ENCODE measurements at regions not wholly inside any gene's neighbourhood (a gene's known extent, or its start where the extent isn't known, plus 50 kb on each side); places are given as distances from the start of the nearest gene placed in this dataset.

- no peak for TF ChIP-seq ZNF462 (CRISPR knock-in tag; IDR thresholded peaks at IDR 0.05)
- TF ChIP-seq EZH2 (IDR thresholded peaks at IDR 0.05; ENCODE audit: low read depth, unreplicated experiment), result no peak
- no peak for TF ChIP-seq ZNF114 (CRISPR knock-in tag; IDR thresholded peaks at IDR 0.05)
- no peak for TF ChIP-seq POLR2AphosphoS5 (IDR thresholded peaks at IDR 0.05; ENCODE audit: low read depth)
- TF ChIP-seq STAT1 (IDR thresholded peaks at IDR 0.05; ENCODE audit: unreplicated experiment), result no peak
Measured at GRCh38 chr11:70854901-70855556, 397.3 kb downstream of the SHANK2 start (continued).

GRCh38 chr11:70857894-70858293 is 394.5 kb downstream of the SHANK2 start:
- H3K36me3 Mint-ChIP-seq (ENCODE audit: low read depth), result peaks cover 3% of the 10 kb centered on the region; the same call in 2 of the 3 replicates
- Histone ChIP-seq H3K27ac (ENCODE audit: low read depth) (no peak overlapping the region), H3F3A (replicated peaks; ENCODE audit: low read depth) (no peaks in the 10 kb centered on the region), H3K79me2 (replicated peaks; ENCODE audit: insufficient read depth) (no peaks in the 10 kb centered on the region), H3K4me1 (ENCODE audit: insufficient read depth) (no peaks in the 10 kb centered on the region), H2AFZ (no peak overlapping the region), H4K20me1 (replicated peaks; ENCODE audit: insufficient read depth) (peaks cover 21% of the 10 kb centered on the region), H3K4me2 (no peak overlapping the region), H3K9me2 (ENCODE audit: insufficient read depth) (peaks cover 6% of the 10 kb centered on the region; the same call in 1 of the 2 replicates), H3K27me3 (ENCODE audit: insufficient read depth) (no peaks in the 10 kb centered on the region), H3K4me3 (no peak overlapping the region), H3K36me3 (ENCODE audit: insufficient read depth) (no peaks in the 10 kb centered on the region)
- ATAC-seq, result no peak
- DNase-seq (ENCODE audit: low spot score), result no peak
- no peaks in the 10 kb centered on the region; the same call in 2 of the 3 replicates for H3K9me3 Mint-ChIP-seq
- no peak overlapping the region for H3K4me3 Mint-ChIP-seq
- H3K27me3 Mint-ChIP-seq (ENCODE audit: insufficient read depth, low read depth, poor library complexity), result peaks cover 21% of the 10 kb centered on the region
- H3K4me1 Mint-ChIP-seq, result peaks cover 16% of the 10 kb centered on the region
- no peak overlapping the region for H3K27ac Mint-ChIP-seq
- TF ChIP-seq JUNB (IDR thresholded peaks at IDR 0.05; ENCODE audit: unreplicated experiment), result no peak
- no peak for TF ChIP-seq CREB1 (CRISPR knock-in tag; IDR thresholded peaks at IDR 0.05; ENCODE audit: low read depth)
- TF ChIP-seq ZNF331 (CRISPR knock-in tag; IDR thresholded peaks at IDR 0.05; ENCODE audit: low read depth), result no peak
- no peak for TF ChIP-seq EZH2phosphoT487 (IDR thresholded peaks at IDR 0.05; ENCODE audit: unreplicated experiment)
- no peak for TF ChIP-seq STAT1 (IDR thresholded peaks at IDR 0.05; ENCODE audit: unreplicated experiment)
- TF ChIP-seq POLR2AphosphoS5 (IDR thresholded peaks at IDR 0.05; ENCODE audit: low read depth), result no peak
- TF ChIP-seq ZNF462 (CRISPR knock-in tag; IDR thresholded peaks at IDR 0.05), result no peak

Data from GM23338 (cell line).